ENCODE measurements at regions not wholly inside any gene's neighbourhood (a gene's known extent, or its start where the extent isn't known, plus 50 kb on each side); places are given as distances from the start of the nearest gene placed in this dataset.

DNA sequence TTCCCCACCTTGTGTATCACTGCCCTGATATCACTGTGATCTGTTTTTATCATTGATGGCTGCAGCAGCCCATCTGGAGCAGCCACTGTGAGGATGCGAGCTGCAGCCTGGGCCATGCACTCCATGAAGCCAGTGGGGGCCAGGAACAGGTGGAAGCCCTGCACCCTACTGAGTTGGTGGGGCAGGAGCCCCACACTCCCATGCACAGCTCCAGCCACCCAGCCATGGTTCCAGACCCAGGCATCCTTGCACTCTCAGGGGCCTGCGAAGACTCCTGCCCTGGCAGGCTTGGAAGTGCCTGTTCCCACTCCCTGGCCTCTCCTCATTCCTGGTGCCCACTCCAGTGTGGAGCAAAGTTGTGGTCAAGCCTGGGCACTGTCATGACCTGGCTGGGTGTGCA, 424.0 kb upstream of the FZD8 start:
- H3K9me3 Mint-ChIP-seq = peaks cover 0 to 11% (median 5%) of the 10 kb centered on the region in 7 donors
- no peaks in the 10 kb centered on the region for H3K27me3 Mint-ChIP-seq
- no peaks in the 10 kb centered on the region for H3K27me3 ChIP-seq (ENCODE audit: control insufficient read depth, insufficient read depth, low read length)
- H3K36me3 Mint-ChIP-seq = no peaks in the 10 kb centered on the region
- no peak overlapping the region for H3K27ac Mint-ChIP-seq
- no peak overlapping the region for H3K4me3 Mint-ChIP-seq
- no peaks in the 10 kb centered on the region for H3K4me1 ChIP-seq (ENCODE audit: control insufficient read depth, insufficient read depth, low read length, poor library complexity, severe bottlenecking)
- H3K27ac ChIP-seq (ENCODE audit: insufficient read depth, low read length, poor library complexity, severe bottlenecking) = no peak overlapping the region
- no peaks in the 10 kb centered on the region for H3K4me1 Mint-ChIP-seq
- no peaks in the 10 kb centered on the region for H3K36me3 ChIP-seq (ENCODE audit: control insufficient read depth, insufficient read depth, low read length)
- H3K9me3 ChIP-seq (ENCODE audit: control insufficient read depth in 2 of 2, low read length in 2 of 2) = peaks cover 0 to 26% of the 10 kb centered on the region in 2 experiments
- ATAC-seq (ENCODE audit: low read depth in 2 of 2) (no peak), DNase-seq (no peak)
- H3K4me3 ChIP-seq (ENCODE audit: low read depth, low read length) = no peak overlapping the region

DNA sequence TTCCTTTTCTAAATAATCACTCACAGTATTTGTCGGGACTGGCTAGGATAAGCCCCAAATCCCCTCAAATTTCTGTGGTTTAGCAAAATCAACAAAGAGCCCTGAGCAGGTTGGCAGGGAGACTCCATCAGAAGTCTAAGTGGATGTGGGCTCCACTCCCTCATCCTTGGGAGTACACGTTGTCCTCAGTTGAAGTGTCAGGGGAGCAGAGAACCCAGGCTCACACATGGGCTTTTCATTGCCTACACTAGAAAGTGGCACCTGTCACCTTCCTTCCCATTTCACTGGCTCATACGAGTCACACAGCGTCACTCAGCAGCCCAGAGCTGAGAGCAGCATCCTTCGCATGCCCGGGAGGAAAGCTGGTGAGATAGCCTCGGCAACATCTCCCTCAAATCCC, 421.3 kb upstream of the FZD8 start:
- Mint-ChIP-seq H3K27ac (no peak overlapping the region), H3K36me3 (no peaks in the 10 kb centered on the region), H3K4me1 (no peaks in the 10 kb centered on the region), H3K27me3 (no peaks in the 10 kb centered on the region), H3K9me3 (peaks cover 1 to 16% (median 7%) of the 10 kb centered on the region in 7 donors), H3K4me3 (no peak overlapping the region)
- ATAC-seq (ENCODE audit: low read depth in 2 of 2) = no peak
- Histone ChIP-seq H3K36me3 (ENCODE audit: control insufficient read depth, insufficient read depth, low read length) (no peaks in the 10 kb centered on the region), H3K9me3 (ENCODE audit: control insufficient read depth in 2 of 2, low read length in 2 of 2) (peaks cover 0 to 24% of the 10 kb centered on the region in 2 experiments), H3K4me3 (ENCODE audit: low read depth, low read length) (no peak overlapping the region), H3K27ac (ENCODE audit: insufficient read depth, low read length, poor library complexity, severe bottlenecking) (no peak overlapping the region), H3K4me1 (ENCODE audit: control insufficient read depth, insufficient read depth, low read length, poor library complexity, severe bottlenecking) (no peaks in the 10 kb centered on the region), H3K27me3 (ENCODE audit: control insufficient read depth, insufficient read depth, low read length) (no peaks in the 10 kb centered on the region)
- DNase-seq = no peak

DNA sequence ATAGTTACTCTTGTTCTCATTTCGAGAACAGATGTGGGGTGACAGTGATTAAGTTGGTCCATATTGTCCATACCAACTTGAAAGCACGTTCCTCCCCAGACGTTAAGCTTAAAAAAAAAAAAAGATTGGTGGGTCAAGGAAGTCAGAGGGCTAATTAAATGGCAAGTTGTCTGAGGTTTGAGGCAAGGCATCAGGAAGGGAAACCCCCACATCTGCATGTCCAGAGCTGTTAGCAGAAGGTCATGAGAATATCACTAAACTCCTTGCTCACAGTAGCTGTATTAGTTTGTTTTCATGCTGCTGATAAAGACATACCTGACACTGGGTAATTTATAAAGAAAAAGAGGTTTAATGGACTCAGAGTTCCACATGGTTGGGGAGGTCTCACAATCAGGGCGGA, 415.6 kb upstream of the FZD8 start:
- H3K4me3 ChIP-seq (ENCODE audit: low read depth, low read length) = no peak overlapping the region
- no peaks in the 10 kb centered on the region for H3K27me3 ChIP-seq (ENCODE audit: control insufficient read depth, insufficient read depth, low read length)
- no peaks in the 10 kb centered on the region for H3K36me3 Mint-ChIP-seq
- H3K9me3 Mint-ChIP-seq = peaks cover 2 to 19% (median 5%) of the 10 kb centered on the region in 7 donors
- H3K27me3 Mint-ChIP-seq = no peaks in the 10 kb centered on the region
- no peaks in the 10 kb centered on the region for H3K9me3 ChIP-seq (ENCODE audit: control insufficient read depth in 2 of 2, low read length in 2 of 2)
- no peaks in the 10 kb centered on the region for H3K36me3 ChIP-seq (ENCODE audit: control insufficient read depth, insufficient read depth, low read length)
- no peaks in the 10 kb centered on the region for H3K4me1 ChIP-seq (ENCODE audit: control insufficient read depth, insufficient read depth, low read length, poor library complexity, severe bottlenecking)
- DNase-seq (no peak), ATAC-seq (ENCODE audit: low read depth in 2 of 2) (no peak)
- no peaks in the 10 kb centered on the region for H3K4me1 Mint-ChIP-seq
- no peak overlapping the region for H3K27ac ChIP-seq (ENCODE audit: insufficient read depth, low read length, poor library complexity, severe bottlenecking)
- no peak overlapping the region for H3K27ac Mint-ChIP-seq
- no peak overlapping the region for H3K4me3 Mint-ChIP-seq

DNA sequence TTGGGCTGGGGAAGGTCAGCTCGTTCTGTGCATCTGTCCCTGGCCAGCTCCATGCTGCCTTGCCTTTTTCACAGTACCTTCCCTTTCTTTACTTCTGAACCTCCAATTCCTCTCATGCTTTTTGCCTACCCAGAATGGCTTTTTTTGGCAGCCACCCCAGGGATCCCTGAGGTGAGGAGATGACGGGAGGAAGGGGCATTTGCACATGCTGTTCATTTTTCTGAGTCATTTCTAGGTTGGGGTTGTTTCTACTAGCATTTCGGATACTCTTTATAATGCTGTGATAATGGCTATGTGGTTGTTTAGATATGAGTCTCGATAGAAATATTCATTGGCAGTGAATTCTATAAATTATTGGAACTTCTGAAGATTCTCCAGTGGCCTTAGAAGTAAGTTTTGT, 415.1 kb upstream of the FZD8 start:
- ATAC-seq (ENCODE audit: low read depth in 2 of 2) (no peak), DNase-seq (no peak)
- H3K36me3 ChIP-seq (ENCODE audit: control insufficient read depth, insufficient read depth, low read length) = no peaks in the 10 kb centered on the region
- Mint-ChIP-seq H3K27ac (no peak overlapping the region), H3K27me3 (no peaks in the 10 kb centered on the region), H3K9me3 (peaks cover 2 to 19% (median 5%) of the 10 kb centered on the region in 7 donors), H3K4me3 (no peak overlapping the region), H3K36me3 (no peaks in the 10 kb centered on the region), H3K4me1 (no peaks in the 10 kb centered on the region)
- no peaks in the 10 kb centered on the region for H3K4me1 ChIP-seq (ENCODE audit: control insufficient read depth, insufficient read depth, low read length, poor library complexity, severe bottlenecking)
- H3K4me3 ChIP-seq (ENCODE audit: low read depth, low read length) = no peak overlapping the region
- H3K27ac ChIP-seq (ENCODE audit: insufficient read depth, low read length, poor library complexity, severe bottlenecking) = no peak overlapping the region
- H3K9me3 ChIP-seq (ENCODE audit: control insufficient read depth in 2 of 2, low read length in 2 of 2) = no peaks in the 10 kb centered on the region
- no peaks in the 10 kb centered on the region for H3K27me3 ChIP-seq (ENCODE audit: control insufficient read depth, insufficient read depth, low read length)

DNA sequence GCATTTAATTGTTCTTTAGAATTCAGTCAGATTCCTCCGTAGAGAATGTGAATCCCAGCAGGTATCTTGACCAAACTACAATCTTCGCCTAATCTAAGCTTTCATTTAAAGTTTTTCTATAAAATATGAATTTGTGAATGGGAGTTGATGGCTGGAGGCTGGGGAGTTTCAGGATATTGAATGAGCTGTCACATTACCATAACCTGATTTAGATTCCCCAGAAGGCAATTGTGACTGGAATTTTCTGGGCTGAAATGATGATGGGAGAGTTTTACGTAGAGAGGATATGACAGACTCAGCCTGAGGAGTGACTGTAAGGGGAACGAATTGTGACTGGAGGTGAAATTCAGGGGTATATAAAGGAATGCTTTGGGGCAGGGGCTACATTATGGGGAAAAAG, 411.7 kb upstream of the FZD8 start:
- Histone ChIP-seq H3K4me3 (ENCODE audit: low read depth, low read length) (no peak overlapping the region), H3K27ac (ENCODE audit: insufficient read depth, low read length, poor library complexity, severe bottlenecking) (no peak overlapping the region), H3K27me3 (ENCODE audit: control insufficient read depth, insufficient read depth, low read length) (no peaks in the 10 kb centered on the region), H3K36me3 (ENCODE audit: control insufficient read depth, insufficient read depth, low read length) (no peaks in the 10 kb centered on the region), H3K4me1 (ENCODE audit: control insufficient read depth, insufficient read depth, low read length, poor library complexity, severe bottlenecking) (no peaks in the 10 kb centered on the region), H3K9me3 (ENCODE audit: control insufficient read depth in 2 of 2, low read length in 2 of 2) (no peaks in the 10 kb centered on the region)
- Mint-ChIP-seq H3K9me3 (peaks cover 0 to 14% (median 5%) of the 10 kb centered on the region in 7 donors), H3K36me3 (no peaks in the 10 kb centered on the region), H3K27ac (no peak overlapping the region), H3K27me3 (no peaks in the 10 kb centered on the region), H3K4me3 (no peak overlapping the region), H3K4me1 (no peaks in the 10 kb centered on the region)
- no peak for ATAC-seq (ENCODE audit: low read depth in 2 of 2)
- DNase-seq = no peak

DNA sequence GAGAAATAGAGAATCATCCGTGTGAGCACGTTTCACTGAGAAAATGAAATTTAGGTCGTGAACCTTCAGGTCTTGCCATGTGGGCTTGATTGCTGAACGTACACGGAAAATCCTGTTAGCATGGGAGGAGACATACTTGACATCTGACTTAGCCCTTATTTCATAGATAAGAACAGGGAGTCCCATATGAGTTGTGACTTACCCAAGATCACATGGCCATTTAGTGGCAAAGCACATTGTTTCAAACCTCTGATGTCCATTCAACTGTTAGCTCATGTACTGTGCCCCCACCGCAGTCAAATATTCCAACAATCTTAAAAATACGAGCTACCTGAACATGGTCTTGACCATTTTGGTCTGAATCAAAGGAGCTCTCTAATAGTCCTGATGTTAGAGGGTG, 411.2 kb upstream of the FZD8 start:
- no peak overlapping the region for H3K4me3 Mint-ChIP-seq
- H3K36me3 Mint-ChIP-seq = no peaks in the 10 kb centered on the region
- ATAC-seq (ENCODE audit: low read depth in 2 of 2) (no peak), DNase-seq (no peak)
- H3K4me1 Mint-ChIP-seq = no peaks in the 10 kb centered on the region
- no peak overlapping the region for H3K27ac Mint-ChIP-seq
- Histone ChIP-seq H3K9me3 (ENCODE audit: control insufficient read depth in 2 of 2, low read length in 2 of 2) (no peaks in the 10 kb centered on the region), H3K36me3 (ENCODE audit: control insufficient read depth, insufficient read depth, low read length) (no peaks in the 10 kb centered on the region), H3K4me3 (ENCODE audit: low read depth, low read length) (no peak overlapping the region), H3K27ac (ENCODE audit: insufficient read depth, low read length, poor library complexity, severe bottlenecking) (no peak overlapping the region), H3K27me3 (ENCODE audit: control insufficient read depth, insufficient read depth, low read length) (no peaks in the 10 kb centered on the region), H3K4me1 (ENCODE audit: control insufficient read depth, insufficient read depth, low read length, poor library complexity, severe bottlenecking) (no peaks in the 10 kb centered on the region)
- peaks cover 0 to 14% (median 6%) of the 10 kb centered on the region in 7 donors for H3K9me3 Mint-ChIP-seq
- no peaks in the 10 kb centered on the region for H3K27me3 Mint-ChIP-seq

DNA sequence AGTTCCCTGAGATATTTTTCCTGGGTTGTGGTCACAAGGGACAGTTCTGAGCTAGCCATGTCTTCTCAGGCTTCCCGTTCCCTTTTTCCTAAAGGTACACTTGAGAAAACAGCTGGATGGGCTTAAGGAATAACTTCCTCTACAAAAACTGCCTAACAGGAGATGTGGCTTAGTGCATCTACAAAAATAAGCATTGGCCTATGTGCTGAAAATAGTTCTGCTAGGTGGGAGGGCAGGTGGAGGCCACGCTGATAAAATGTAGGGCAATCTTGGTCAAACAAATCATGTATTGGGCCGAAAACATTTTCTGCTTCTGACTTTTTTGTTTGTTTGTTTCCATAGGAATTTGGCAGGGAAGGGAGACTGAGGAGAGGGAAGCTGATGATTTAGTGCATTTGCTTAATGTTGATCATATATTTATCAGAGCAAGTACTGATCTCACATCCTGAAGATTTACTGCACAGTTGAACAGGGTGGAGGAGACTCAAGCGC, 409.4 kb upstream of the FZD8 start:
- Histone ChIP-seq H3K9me3 (ENCODE audit: control insufficient read depth in 2 of 2, low read length in 2 of 2) (no peaks in the 10 kb centered on the region), H3K4me1 (ENCODE audit: control insufficient read depth, insufficient read depth, low read length, poor library complexity, severe bottlenecking) (no peaks in the 10 kb centered on the region), H3K27ac (ENCODE audit: insufficient read depth, low read length, poor library complexity, severe bottlenecking) (no peak overlapping the region), H3K4me3 (ENCODE audit: low read depth, low read length) (no peak overlapping the region), H3K36me3 (ENCODE audit: control insufficient read depth, insufficient read depth, low read length) (no peaks in the 10 kb centered on the region), H3K27me3 (ENCODE audit: control insufficient read depth, insufficient read depth, low read length) (no peaks in the 10 kb centered on the region)
- DNase-seq (no peak), ATAC-seq (ENCODE audit: low read depth in 2 of 2) (no peak)
- Mint-ChIP-seq H3K4me1 (no peaks in the 10 kb centered on the region), H3K9me3 (peaks cover 0 to 14% (median 5%) of the 10 kb centered on the region in 7 donors), H3K36me3 (no peaks in the 10 kb centered on the region), H3K4me3 (no peak overlapping the region), H3K27ac (no peak overlapping the region), H3K27me3 (no peaks in the 10 kb centered on the region)

DNA sequence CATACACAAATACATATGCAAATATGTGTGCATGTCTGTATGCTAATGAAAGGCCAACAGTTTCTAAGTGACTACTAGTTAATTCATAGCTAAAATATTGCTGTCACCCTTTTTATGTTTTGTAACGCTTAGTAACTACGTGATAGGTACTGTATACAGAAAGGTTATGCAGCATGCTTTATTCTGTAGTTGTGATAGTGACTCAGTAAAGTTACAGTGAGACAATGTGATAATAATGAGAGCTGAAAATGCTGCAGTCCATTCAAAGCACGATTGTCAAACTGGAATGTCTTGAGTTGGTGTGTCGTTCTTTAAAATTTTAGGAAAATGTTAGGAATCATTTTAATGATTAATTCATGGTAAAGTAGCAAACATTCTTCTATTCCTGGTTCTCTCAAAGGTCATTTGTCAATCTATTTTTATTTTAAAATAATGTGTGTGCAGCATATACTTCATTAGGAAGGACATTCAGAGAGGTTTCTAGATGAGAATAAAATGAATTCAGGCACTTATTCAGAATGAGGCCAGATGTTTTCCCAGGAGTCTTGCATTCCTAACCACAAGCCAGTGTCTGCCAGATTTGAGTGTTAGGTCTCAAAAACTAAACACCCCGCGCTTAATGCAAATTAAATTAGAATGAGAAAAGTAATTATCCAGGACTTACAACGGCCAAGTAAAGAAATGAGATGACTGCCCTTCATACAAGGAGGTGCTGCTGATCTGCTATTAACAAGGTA, 408.8 kb upstream of the FZD8 start:
- ATAC-seq (ENCODE audit: low read depth in 2 of 2) (no peak), DNase-seq (no peak)
- Histone ChIP-seq H3K36me3 (ENCODE audit: control insufficient read depth, insufficient read depth, low read length) (no peaks in the 10 kb centered on the region), H3K27me3 (ENCODE audit: control insufficient read depth, insufficient read depth, low read length) (no peaks in the 10 kb centered on the region), H3K27ac (ENCODE audit: insufficient read depth, low read length, poor library complexity, severe bottlenecking) (no peak overlapping the region), H3K4me3 (ENCODE audit: low read depth, low read length) (no peak overlapping the region), H3K9me3 (ENCODE audit: control insufficient read depth in 2 of 2, low read length in 2 of 2) (no peaks in the 10 kb centered on the region), H3K4me1 (ENCODE audit: control insufficient read depth, insufficient read depth, low read length, poor library complexity, severe bottlenecking) (no peaks in the 10 kb centered on the region)
- Mint-ChIP-seq H3K4me3 (no peak overlapping the region), H3K36me3 (no peaks in the 10 kb centered on the region), H3K27me3 (no peaks in the 10 kb centered on the region), H3K4me1 (no peaks in the 10 kb centered on the region), H3K27ac (no peak overlapping the region), H3K9me3 (peaks cover 0 to 12% (median 5%) of the 10 kb centered on the region in 7 donors)
